C4-2B (cell line): ENCODE measurements at regions not wholly inside any gene's neighbourhood (a gene's known extent, or its start where the extent isn't known, plus 50 kb on each side); places are given as distances from the start of the nearest gene placed in this dataset.

Source experiments
- ZFX ChIP-seq: fragments of 450-650 bp; IDR thresholded peaks from 2 replicates; pipeline ENCODE4 v1.6.1; 2017
- TF ChIP-seq, protein P1 (sequence below): fragments of 450-650 bp; conservative IDR thresholded peaks from 2 replicates; pipeline ENCODE4 v1.5.1; 2017; ENCODE audit warnings: mild to moderate bottlenecking

DNA sequence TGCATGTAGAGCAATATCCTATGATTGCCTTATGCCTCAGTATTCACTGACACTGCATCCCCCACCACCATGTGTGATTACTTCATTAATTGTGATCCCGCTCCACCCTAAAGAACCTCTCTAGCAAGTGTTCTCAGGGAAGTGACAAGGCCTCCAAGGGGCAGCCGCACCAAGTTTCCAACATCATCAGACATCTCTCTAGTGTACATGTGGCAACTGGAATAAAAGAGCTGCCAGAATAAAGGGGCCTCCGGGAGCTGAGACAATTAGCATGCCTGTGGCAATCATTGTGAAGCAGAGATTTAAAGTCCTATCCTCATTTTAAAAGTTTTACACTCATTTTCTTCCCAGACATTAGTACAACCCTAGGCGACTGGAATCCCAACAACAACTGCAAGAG lies 902.1 kb upstream of the SEMA6D start:
- TF ChIP-seq, protein P1, sequence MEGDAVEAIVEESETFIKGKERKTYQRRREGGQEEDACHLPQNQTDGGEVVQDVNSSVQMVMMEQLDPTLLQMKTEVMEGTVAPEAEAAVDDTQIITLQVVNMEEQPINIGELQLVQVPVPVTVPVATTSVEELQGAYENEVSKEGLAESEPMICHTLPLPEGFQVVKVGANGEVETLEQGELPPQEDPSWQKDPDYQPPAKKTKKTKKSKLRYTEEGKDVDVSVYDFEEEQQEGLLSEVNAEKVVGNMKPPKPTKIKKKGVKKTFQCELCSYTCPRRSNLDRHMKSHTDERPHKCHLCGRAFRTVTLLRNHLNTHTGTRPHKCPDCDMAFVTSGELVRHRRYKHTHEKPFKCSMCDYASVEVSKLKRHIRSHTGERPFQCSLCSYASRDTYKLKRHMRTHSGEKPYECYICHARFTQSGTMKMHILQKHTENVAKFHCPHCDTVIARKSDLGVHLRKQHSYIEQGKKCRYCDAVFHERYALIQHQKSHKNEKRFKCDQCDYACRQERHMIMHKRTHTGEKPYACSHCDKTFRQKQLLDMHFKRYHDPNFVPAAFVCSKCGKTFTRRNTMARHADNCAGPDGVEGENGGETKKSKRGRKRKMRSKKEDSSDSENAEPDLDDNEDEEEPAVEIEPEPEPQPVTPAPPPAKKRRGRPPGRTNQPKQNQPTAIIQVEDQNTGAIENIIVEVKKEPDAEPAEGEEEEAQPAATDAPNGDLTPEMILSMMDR = no peak
- no peak for TF ChIP-seq ZFX
